GM19438 (cell line): ENCODE measurements at regions not wholly inside any gene's neighbourhood (a gene's known extent, or its start where the extent isn't known, plus 50 kb on each side); places are given as distances from the start of the nearest gene placed in this dataset.
"Not testable (repeated sequence)": the region's sequence is repeated elsewhere in the genome, so short reads cannot be mapped to it uniquely, and the experiment has no call there.

Source experiments
- ATAC-seq: cut with Tn5 transposase; IDR thresholded peaks from one replicate; pipeline ENCODE4 v1.9.1; 2021; ENCODE audit warnings: low read depth; ENCODE audit not compliant: unreplicated experiment

DNA sequence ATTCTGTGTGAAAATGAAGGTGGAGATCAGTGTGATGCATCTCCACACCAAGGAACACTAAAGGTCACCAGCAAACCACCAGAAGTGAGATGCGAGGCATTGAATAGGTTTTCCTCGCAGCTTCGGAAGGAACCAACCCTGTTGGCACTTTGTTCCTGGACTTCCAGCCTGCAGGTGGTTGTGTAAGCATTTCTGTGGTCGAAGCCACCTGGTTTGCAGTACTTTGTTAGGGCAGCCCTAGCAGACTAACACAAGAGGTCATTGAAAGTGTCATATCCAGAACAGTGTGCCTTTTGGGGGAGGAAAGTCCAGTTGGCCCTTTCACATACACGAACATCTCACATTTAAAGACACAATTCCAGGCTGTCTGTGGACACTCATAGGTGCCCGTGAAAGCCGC lies 237.2 kb upstream of the PLGLB1 start:
- ATAC-seq, result not testable (repeated sequence)

DNA sequence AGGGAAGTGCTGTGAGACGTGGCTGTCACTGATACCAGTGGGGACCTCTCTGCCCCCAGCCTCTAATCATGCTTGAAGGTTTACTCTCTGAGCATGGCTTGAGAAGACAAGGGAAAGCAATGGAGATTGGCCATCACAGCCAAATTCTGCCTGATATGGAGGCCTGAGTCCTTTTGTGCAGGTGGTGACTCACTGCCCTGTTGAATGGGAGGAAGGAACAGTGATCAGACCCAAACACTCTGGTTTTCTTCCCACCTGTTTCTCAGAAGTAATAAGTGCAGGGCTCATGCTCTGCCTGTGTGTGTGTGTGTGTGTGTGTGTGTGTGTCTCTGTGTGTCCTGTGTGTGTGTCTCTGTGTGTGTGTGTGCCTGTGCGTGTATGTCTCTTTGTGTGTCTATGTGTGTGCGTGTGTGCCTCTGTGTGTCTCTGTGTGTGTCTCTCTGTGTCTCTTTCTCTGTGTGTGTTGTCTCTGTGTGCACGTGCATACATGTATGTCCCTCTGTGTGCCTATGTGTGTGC lies 240.6 kb upstream of the PLGLB1 start:
- ATAC-seq, result not testable (repeated sequence)

DNA sequence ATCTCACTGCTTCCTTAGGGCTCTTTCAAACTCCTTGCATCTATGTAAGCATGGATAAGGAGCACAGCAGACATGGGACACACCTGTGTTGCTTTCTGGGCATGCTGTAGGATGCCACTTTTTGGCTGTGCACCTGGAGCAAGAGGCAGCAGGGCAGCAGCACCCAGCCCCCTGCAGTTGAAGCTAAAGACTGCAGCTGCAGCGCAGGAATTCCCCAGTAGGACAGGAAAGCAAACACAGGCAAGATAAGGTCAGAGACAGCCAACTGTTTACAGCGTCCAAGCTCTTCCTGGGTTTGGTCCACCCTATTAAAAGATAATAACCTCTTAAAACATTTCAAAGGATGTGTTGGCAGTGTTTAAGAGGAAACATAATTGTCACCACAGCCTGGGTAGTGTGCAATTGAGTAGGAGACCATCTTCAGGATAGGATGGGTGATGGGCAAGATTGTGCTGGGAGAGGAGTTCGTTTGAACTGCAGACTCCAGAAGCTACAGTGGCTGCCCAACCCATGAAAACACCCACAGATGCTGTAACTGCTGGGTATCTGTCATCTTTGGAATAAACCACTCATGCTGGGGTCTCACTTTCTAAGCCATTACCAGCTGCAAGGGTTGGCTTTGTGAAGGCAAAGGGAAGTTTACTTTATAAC lies 242.3 kb upstream of the PLGLB1 start:
- ATAC-seq, result not testable (repeated sequence)

DNA sequence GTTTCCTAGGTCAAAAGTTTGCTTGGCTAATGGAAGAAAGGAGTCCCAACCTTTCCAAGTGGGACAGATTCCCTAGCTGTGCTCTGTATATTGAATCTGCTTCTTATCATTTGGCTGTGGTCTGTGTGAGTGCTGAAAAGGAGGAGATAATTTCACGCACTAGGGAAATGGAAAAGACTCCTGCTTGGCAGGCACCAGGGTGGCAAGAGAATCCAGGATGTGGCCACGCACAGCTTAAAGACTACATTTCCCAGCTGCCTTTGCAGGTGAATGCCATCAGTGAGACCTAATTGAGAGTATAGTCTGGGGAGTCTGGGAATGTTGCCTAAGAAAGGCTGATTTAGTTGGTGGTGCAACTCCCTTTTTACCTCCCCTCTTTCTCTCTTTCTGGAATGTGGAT lies 253.5 kb upstream of the PLGLB1 start:
- ATAC-seq, result not testable (repeated sequence)

DNA sequence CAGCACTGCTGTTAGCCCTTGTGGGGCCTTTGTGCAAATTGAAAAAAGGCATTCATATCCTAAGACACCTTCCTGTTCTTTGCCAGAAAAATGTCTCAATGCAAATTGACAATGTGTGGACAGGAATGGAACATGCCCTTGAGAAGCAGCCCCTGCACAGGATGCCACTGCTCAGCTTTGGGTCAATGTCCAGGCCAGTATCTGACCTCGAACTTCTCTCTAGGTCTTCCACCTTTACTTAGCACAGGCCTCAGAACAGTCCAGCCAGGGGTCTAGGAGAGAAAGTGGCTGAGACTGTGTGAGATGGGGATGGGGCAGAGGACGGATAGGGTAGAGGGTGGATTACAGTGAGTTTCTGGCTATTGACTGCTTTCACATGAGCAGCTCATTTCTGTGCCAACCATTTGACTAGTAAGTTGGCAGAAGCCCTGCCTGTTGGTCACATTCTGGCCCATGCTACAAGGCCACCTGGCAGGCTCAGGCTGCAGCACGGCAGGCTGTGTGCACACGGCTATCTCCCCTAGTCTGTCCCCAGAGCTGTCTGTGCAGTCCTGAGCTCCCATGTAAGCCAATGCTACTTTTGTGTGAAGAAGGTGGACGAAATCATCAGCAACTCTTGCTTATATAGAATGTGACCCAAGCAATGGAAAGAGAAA lies 254.5 kb upstream of the PLGLB1 start:
- not testable (repeated sequence) for ATAC-seq

DNA sequence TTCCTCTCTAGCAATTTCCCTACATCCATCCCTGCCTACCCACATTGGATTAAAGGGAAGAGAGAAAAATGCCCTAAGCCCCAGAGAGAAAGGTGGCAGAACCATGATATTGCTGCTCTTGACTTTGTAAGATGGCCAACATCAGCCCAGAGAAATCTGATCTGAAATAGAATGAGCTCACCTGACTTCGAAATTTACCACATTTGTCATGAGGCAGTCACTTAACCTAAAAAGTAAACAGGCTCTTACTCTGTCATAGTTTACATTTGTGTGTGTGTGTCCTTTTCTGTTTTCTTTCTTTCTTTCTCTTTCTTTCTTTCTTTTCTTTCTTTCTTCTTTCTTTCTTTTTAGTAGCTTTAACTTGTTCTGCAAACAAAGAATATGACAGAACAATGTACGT lies 255.0 kb upstream of the PLGLB1 start:
- not testable (repeated sequence) for ATAC-seq

DNA sequence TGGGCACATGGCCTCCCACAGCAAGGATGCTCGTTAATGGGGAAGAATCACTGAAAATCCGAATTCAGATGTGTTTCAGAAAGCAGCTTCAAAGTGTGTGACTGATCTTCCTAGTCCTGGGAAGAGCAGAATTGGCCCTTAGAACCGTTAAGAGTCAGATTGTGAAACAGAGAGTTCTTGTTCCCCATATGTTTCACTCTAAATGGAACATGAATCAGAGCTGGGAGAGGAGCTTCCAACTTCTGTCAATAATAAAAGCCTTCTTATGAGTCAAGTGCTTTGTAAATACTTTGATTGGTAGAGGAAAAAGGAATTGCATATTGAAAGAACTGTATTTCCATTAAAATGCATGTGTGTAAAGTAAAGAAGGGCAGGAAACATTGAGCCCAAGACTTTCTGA lies 256.1 kb upstream of the PLGLB1 start:
- not testable (repeated sequence) for ATAC-seq

DNA sequence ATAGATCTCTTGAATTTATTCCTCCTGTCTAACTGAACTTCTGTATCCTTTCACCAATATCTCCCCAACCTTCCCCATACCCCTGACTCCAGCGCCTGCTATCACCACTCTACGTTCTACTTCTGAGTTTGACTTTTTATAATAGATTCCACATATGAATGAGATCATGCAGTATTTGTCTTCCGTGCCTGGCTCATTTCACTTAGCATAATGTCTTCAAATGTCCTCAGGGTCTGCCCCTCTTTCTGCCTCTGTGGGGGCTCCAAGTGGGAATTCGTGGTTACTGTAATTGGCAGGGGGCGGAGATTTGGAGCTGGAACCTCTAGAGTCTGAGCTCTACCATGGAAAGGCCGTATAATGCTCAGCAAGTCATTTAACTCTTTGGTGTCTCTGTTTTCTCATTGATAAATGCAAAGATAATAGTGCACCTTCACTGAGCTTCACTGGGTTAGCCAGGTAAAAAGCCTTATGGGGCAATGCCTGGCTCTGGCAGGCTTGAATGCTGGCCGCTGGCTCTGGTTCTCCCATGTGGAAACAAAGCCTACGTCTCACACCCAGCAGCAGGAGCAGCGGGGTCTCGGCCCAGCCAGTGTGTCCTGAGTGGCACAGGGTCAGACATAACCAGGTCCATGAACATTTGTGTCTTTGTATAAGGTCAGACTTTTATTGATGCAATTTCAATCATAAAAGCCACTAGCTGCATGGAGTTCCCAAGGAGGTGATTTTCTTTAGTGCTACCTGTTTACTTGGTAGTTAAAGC lies 259.1 kb upstream of the PLGLB1 start:
- not testable (repeated sequence) for ATAC-seq

DNA sequence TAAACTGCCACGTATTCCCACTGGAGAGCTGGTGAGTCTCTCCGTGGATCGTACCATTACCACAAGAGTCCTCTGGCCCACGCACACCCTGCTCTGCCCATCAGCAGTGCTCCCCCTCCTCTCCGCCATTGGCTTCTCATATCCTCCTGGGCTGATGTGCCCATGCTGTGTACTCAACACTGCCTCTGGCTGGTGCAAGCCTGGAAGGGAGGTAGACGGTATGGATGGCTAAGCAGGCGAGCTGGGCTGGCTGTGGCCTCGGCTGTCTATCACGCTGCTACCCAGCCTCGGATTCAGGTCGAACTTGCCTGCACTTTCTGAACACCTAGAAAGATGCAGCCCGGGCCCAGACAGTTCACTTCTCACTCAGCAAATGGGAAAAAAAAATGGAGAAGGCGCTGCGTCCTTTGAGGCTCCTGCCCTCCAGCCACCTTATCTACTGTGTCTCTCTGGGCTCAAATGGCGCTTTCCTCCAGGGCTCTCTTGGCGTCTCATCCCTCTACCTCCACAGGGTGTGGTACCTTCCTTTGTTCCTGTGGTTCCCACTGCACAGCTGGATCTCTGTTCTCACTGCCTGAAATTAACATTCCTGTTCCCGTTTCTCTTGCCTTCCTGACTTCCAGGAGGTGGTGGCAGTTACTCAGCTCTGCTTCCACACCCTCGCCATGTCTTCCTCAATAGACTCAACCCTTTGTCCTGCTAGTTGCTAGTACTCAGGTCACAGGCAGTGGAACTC lies 262.3 kb upstream of the PLGLB1 start:
- not testable (repeated sequence) for ATAC-seq

DNA sequence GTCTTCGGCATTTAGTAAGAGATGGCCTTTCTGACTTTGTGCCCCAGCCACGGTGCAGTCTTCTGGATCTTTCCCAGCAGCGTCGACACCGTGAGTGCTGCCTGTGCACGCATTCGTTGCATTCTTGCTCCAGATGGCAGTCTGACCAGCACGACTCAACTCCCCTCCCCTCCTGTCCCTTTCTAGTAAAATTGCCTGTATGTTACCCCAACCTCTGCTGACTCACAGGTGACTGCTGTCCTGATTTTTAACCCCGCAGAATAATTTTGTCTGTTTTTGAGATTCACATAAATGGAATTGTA lies 262.8 kb upstream of the PLGLB1 start:
- ATAC-seq, result not testable (repeated sequence)

DNA sequence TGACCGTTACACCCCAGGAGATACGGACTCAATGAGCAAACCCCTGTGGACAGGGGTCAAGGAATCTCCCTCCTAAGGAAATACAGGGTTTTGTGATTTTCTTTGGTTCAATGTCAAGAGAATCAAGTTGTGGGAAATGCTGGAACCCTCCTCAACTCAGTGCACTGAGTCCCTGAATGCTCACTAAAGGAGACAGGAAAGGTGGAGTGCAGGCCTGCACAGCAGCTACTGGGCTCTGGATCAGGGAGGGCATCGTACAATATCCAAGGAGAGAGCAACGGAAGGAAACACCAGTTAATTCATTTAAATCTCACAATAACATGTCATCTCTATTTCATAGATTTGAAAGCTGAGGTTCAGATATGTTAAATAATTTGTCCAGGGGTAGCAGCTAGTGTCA lies 263.5 kb upstream of the PLGLB1 start:
- ATAC-seq, result not testable (repeated sequence)

DNA sequence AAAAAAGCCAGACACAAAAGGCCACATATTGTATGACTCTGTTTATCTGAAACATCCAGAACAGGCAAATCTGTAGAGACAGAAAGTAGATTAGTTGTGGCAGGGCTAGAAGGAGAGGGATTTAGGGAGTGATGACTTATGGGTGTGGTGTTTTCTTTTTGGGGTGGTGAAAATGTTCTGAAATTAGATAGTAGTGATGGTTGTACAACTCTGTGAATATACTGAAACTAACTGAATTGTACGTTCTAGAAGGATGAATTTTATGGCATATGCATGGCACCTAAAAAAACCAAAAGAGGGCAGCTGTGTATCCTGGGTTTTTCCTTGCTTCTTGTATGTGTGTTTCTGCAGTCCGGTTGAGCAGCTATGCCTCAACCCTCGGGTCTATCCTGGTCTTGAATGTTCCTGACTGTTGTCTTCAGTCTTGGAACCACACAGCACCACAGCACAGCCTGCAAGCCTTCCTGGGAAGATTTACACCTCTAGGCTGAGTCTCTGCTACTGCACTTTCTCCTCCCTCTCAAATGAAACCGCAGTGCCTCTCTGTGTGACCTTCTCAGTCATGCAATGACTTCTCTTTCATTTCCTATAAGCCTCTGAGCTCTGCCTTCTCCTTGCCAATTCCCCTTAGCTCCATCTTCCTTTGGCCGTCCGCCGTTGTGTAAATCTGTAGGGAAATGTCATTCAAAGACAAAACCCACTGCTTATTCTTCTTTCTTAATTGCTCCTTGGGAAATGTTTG lies 269.1 kb upstream of the PLGLB1 start:
- peak; percentile 86 for ATAC-seq

DNA sequence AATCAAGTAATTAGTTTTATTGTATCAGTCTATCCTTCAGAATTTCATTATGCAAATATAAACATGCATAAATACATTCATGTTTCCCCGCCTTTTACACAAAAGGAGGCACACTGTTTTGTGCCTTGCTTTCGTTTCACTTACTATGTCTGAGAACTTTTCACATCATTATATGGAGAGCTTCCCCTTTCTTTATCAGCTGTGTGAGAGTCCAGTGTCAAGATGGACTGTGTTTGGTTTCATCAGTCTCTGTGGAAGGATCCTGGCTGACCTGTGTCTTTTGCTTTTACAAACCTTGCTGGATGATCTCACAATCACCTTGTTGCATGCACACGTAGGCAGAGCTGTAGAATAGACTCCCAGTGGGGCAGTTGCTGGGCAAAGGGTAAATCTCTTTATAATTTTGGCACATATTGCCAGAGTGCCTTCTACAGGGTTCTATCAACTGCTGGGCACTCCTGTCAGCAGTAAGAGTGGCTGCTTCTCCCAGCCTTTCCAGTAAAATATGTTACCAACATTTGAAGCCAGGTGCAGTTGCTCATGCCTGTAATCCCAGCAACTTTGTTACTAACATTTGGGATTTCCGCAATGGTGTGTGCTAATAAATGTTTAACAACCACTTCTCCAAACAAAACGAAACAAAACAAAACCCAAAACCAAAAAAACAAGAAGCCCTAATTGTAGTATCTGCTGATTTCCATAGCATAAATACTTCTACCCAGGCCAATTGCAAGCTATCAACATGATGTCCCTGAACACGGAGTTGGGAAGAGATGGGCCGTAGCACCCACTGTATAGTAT lies 270.0 kb upstream of the PLGLB1 start:
- ATAC-seq, result not testable (repeated sequence)

DNA sequence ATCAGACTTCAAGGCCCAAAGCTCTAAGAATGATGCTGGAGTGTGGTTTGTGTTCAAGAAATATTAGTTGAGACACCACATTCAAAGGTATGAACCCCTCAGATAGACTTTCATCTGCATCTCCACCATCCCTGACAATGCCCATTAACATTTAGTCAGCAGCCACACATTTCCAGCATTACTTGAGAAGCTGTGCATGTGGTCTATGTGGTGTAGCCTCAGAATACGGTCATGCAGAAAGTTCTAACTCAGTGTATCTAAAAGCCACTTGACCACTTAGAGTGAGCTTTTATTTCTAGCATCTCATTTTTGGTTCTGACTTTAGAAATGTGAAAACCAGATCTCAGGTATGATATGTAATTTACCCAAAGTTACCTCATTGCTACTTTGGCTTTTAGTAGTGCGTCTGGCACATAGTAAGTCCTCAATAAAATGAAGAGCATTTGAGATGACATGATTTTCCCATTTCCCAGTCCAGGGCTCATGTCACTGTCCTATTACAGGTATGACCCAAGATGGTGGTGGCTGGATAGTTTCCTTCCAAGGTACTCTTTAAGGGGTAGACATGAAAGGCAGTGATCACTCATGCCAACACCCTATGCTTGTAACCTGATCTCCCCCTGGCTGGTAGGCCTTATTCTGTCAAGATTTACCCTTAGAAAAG lies 272.4 kb upstream of the PLGLB1 start:
- not testable (repeated sequence) for ATAC-seq

DNA sequence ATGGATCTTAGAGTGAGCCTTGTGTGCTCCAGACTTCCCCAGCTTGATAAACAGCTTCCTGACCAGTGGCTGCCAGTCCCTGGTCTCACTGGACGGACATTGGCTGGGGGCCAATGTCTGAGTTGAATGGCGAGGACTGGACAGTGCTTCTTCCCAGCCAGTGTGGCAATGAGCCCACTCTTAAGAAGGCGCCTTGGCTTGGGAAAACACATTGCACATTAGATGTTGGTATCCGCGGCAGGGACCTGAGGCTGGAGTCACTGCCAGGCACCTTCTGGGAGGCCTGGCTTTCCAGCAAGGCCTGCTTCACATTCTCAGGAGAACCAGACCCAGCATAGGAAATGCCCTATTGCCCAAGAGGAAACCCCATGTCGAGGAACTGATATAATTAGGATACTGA lies 273.5 kb upstream of the PLGLB1 start:
- not testable (repeated sequence) for ATAC-seq

DNA sequence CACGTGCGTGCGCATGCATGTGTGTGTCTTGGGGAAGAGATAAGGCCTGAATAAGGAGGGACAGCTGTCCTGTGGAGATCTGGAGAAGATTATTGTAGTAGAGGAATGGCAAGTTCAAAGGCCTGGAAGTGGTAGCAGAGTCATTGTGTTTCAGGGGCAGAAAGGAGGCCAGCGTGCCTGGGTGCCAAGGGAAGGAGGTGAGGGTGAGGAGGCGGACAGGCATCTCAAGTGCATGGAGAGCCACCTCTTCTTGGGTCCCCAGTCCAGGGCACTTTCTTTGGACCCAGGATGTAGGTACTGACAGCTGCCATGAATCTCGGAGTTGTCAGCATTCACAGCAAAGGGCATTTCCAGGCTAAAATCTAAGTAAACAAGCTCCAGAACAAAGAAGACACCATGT lies 279.7 kb upstream of the PLGLB1 start:
- not testable (repeated sequence) for ATAC-seq

DNA sequence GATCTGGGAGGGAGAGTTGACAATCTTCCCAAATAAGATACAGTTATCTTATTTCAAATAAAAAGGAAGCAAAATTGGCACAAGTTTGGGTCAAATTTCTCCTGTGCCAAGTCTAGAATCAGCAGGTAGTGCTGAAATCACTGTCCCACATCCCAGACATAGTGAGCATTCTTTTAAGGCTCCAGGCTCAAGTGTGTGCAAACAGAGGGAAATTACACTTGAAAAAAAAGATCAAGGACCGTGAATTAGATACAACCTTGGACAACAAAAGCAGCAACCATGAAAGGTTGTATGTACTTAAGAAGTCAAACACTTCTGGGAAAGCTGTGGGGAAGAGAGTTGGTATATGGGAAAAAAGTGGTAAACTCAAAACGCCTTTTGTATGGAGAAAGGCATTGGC lies 280.2 kb upstream of the PLGLB1 start:
- ATAC-seq, result not testable (repeated sequence)

DNA sequence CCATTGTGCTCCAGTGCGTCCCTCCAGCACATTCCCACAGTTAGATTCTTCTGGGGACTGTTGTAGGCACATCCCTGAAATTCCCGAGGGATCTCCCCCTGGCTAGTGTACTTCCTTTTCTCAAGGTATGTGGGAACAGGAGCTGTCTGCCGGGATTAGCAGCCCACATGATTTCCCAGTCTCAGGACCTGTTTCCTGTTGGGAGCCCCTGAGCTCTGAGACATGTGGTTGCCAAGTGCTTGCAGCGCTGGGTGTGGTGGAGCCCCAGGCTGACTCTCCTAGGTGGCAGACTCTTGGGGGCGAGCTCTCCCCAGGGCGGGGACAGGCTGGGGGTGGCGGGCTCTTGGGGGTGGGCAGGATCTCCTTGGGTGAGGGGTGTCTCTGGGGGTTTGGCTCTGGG lies 287.0 kb upstream of the PLGLB1 start:
- not testable (repeated sequence) for ATAC-seq

DNA sequence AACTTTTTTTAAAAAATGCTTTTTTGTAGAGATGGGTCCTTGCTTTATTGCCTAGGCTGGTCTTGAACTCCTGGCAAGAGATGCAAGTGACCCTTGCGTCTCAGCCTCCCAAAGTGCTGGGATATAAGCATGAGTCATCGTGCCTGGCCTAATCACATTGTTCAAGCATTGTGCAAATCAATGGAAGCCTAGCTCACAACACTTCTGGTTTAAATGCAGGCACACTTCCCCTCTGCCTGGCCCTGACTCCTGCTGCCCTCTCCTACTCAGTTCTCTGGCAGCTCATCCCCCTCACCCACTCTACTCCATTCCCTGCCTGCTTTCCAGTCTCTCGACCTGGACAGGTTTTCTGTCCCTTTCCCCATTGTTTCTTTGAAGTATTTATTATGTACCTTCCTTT lies 288.1 kb upstream of the PLGLB1 start:
- not testable (repeated sequence) for ATAC-seq
